ENCODE measurements at regions not wholly inside any gene's neighbourhood (a gene's known extent, or its start where the extent isn't known, plus 50 kb on each side); places are given as distances from the start of the nearest gene placed in this dataset.

- intact Hi-C loops (cut with DNase I; ENCODE audit: low total_unique reads), result no loop called here
- DNase-seq, result no peak
- H3K4me3 ChIP-seq, result no peak overlapping the region
Observed at GRCh38 chr2:200039724-200040650, 84.6 kb downstream of the MAIP1 start.

GRCh38 chr2:200040831-200041230, 85.4 kb downstream of the MAIP1 start:
- Histone ChIP-seq H3K27ac (no peak overlapping the region), H3K9me3 (peaks cover 0 to 5% of the 10 kb centered on the region in 2 donors), H3K36me3 (no peaks in the 10 kb centered on the region), H3K27me3 (no peaks in the 10 kb centered on the region), H3K4me3 (no peak overlapping the region), H3K4me1 (no peaks in the 10 kb centered on the region)
- intact Hi-C loops (cut with DNase I; ENCODE audit: low total_unique reads), result no loop called here
- TF ChIP-seq CTCF (IDR thresholded peaks at IDR 0.05) (no peak), POLR2A (IDR thresholded peaks at IDR 0.05) (no peak)
- no peak for DNase-seq

More at GRCh38 chr2:200039724-200040650, 84.6 kb downstream of the MAIP1 start:
- Histone ChIP-seq H3K9me3 (no peaks in the 10 kb centered on the region), H3K4me1 (no peaks in the 10 kb centered on the region), H3K27me3 (no peaks in the 10 kb centered on the region), H3K27ac (no peak overlapping the region), H3K36me3 (no peaks in the 10 kb centered on the region)
- TF ChIP-seq CTCF (IDR thresholded peaks at IDR 0.05) (no peak), POLR2A (IDR thresholded peaks at IDR 0.05) (no peak)

DNA sequence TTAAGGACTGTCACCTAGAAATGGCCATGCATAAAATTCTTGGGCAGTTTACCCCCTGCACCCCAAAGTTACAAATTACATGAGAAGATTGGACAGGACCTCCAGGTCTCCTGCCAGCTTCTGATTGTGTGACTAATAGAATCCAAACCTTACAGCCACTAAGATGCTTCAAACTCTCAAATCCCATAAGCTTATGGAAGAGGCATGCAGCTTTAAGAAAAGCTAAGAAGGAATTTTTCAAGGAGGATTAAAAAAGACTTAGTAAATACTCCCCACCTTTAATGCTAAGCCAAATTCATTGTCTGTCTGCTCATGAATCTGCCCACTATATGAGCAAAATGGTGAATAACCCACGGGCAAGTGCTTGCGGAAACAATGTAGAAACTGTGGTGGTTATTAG, 86.3 kb downstream of the MAIP1 start:
- no peaks in the 10 kb centered on the region for H3K36me3 ChIP-seq
- H3K27ac ChIP-seq, result no peak overlapping the region
- intact Hi-C loops (cut with DNase I; ENCODE audit: low total_unique reads), result no loop called here
- TF ChIP-seq POLR2A (IDR thresholded peaks at IDR 0.05) (no peak), CTCF (IDR thresholded peaks at IDR 0.05) (no peak)
- no peaks in the 10 kb centered on the region for H3K4me1 ChIP-seq
- H3K9me3 ChIP-seq, result peaks cover 0 to 5% of the 10 kb centered on the region in 2 donors
- no peak overlapping the region for H3K4me3 ChIP-seq
- no peaks in the 10 kb centered on the region for H3K27me3 ChIP-seq
- DNase-seq, result no peak

DNA sequence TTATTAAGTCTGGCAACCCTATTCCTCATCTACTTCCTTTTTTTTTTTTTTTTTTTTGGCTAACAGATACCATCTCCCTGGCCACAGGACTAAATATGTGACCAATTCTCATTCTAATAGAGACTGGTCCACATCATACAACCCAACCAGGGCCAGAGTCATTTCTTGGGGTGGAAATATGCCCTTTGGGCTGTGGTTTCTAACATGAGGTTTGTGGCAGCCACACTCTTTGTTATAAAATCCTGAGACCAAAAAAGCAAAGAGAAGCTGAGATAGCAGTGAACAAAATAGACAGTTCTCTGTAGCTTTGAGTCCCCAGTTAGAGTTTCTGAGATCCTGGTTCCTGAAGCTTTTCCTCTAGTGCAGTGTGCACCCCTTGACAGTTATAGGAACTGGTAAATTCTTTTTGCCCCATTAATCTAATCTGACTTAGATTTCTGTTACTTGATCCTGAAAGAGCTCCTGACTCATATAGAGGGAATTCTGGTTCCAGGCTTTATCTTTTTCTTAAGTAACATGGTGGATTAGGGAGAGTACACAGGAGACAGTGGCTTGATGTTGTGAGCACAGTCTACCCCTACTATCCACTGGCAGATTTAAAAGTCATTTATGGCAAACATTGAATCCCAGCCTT, 86.8 kb downstream of the MAIP1 start:
- H3K4me1 ChIP-seq, result no peaks in the 10 kb centered on the region
- no peak for DNase-seq
- no peaks in the 10 kb centered on the region for H3K27me3 ChIP-seq
- peaks cover 0 to 5% of the 10 kb centered on the region in 2 donors for H3K9me3 ChIP-seq
- no peak overlapping the region for H3K4me3 ChIP-seq
- no peak overlapping the region for H3K27ac ChIP-seq
- TF ChIP-seq CTCF (IDR thresholded peaks at IDR 0.05) (no peak), POLR2A (IDR thresholded peaks at IDR 0.05) (no peak)
- H3K36me3 ChIP-seq, result no peaks in the 10 kb centered on the region
- intact Hi-C loops (cut with DNase I; ENCODE audit: low total_unique reads), result no loop called here

- no peak for DNase-seq
- H3K27me3 ChIP-seq, result no peaks in the 10 kb centered on the region
- H3K9me3 ChIP-seq, result peaks cover 0 to 5% of the 10 kb centered on the region in 2 donors
- no peaks in the 10 kb centered on the region for H3K36me3 ChIP-seq
- H3K4me1 ChIP-seq, result no peaks in the 10 kb centered on the region
- TF ChIP-seq CTCF (IDR thresholded peaks at IDR 0.05), result no peak
- TF ChIP-seq POLR2A (IDR thresholded peaks at IDR 0.05), result no peak
- intact Hi-C loops (cut with DNase I; ENCODE audit: low total_unique reads), result no loop called here
- H3K4me3 ChIP-seq, result no peak overlapping the region
- no peak overlapping the region for H3K27ac ChIP-seq
Observed at GRCh38 chr2:200042944-200043343, 87.6 kb downstream of the MAIP1 start.

Measured in uterus (tissue), 3 donors.